WTC11 (cell line): ENCODE measurements at regions not wholly inside any gene's neighbourhood (a gene's known extent, or its start where the extent isn't known, plus 50 kb on each side); places are given as distances from the start of the nearest gene placed in this dataset.

Experiments used
- ATAC-seq: fragments of 200-7000 bp; cut with Tn5 transposase; 2 replicates; pipeline ENCODE4 v1.10.0; 2021; ENCODE audit warnings: mild to moderate bottlenecking, moderate library complexity
- CTCF ChIA-PET: fragments of 300-600 bp; sonication (Branson Sonifier 250); formaldehyde crosslinking; loops from one replicate; lab custom pipeline; 2021; ENCODE audit warnings: antibody characterized with exemption; lab: Charles Lee
- POLR2A ChIA-PET: fragments of 350-600 bp; sonication (Branson Sonifier 250); formaldehyde crosslinking; loops from one replicate; lab custom pipeline; 2021; ENCODE audit warnings: antibody characterized with exemption; lab: Charles Lee
- DNase-seq: peaks from one replicate; pipeline ENCODE4 v3.0.0; 2021; ENCODE audit warnings: low spot score
- H3K27ac Mint-ChIP-seq: 2 replicates; pipeline ENCODE4 v1.8.0; 2021; ENCODE audit warnings: mixed read lengths
- H3K27me3 Mint-ChIP-seq: 2 replicates; pipeline ENCODE4 v1.8.0; 2021; ENCODE audit warnings: low read depth, mild to moderate bottlenecking, moderate library complexity, mixed read lengths
- H3K36me3 Mint-ChIP-seq: 2 replicates; pipeline ENCODE4 v1.8.0; 2021; ENCODE audit warnings: mixed read lengths
- H3K4me1 Mint-ChIP-seq: 2 replicates; pipeline ENCODE4 v1.8.0; 2022; ENCODE audit warnings: mixed read lengths
- H3K4me3 Mint-ChIP-seq: 2 replicates; pipeline ENCODE4 v1.8.0; 2021; ENCODE audit warnings: mild to moderate bottlenecking, moderate library complexity, mixed read lengths
- H3K9me3 Mint-ChIP-seq: 2 replicates; pipeline ENCODE4 v1.8.0; 2021; ENCODE audit warnings: mixed read lengths
- E2F5 ChIP-seq: sonication (generic); formaldehyde crosslinking; IDR thresholded peaks from 2 replicates; pipeline ENCODE4 v1.8.1; 2022; ENCODE audit warnings: mild to moderate bottlenecking, moderate library complexity, missing genetic modification reagents
- EMX1 ChIP-seq: fragments of 250-450 bp; sonication (Bioruptor Pico); IDR thresholded peaks from 2 replicates; pipeline ENCODE4 v1.8.0; 2021; ENCODE audit warnings: mild to moderate bottlenecking
- ESRRA ChIP-seq: sonication (generic); formaldehyde crosslinking; IDR thresholded peaks from 2 replicates; pipeline ENCODE4 v1.8.1; 2022; ENCODE audit warnings: mild to moderate bottlenecking, missing genetic modification reagents, borderline replicate concordance
- FOXK1 ChIP-seq: sonication (generic); formaldehyde crosslinking; IDR thresholded peaks from 2 replicates; pipeline ENCODE4 v1.8.0; 2022; ENCODE audit warnings: mild to moderate bottlenecking, moderate library complexity, missing genetic modification reagents
- GRHL2 ChIP-seq: fragments of 250-450 bp; sonication (Bioruptor Pico); IDR thresholded peaks from 2 replicates; pipeline ENCODE4 v1.8.0; 2022; ENCODE audit warnings: mild to moderate bottlenecking, moderate library complexity; ENCODE audit not compliant: insufficient replicate concordance, severe bottlenecking
- GTF2I ChIP-seq: fragments of 250-450 bp; sonication (Bioruptor Pico); conservative IDR thresholded peaks from 2 replicates; pipeline ENCODE4 v1.4.0; 2021; ENCODE audit warnings: mild to moderate bottlenecking
- IRF1 ChIP-seq: sonication (generic); formaldehyde crosslinking; IDR thresholded peaks from 2 replicates; pipeline ENCODE4 v1.8.0; 2023; ENCODE audit warnings: missing genetic modification reagents
- IRF2 ChIP-seq: sonication (generic); formaldehyde crosslinking; IDR thresholded peaks from 2 replicates; pipeline ENCODE4 v1.8.0; 2022; ENCODE audit warnings: low read depth, missing genetic modification reagents, borderline replicate concordance
- MXD4 ChIP-seq: fragments of 250-450 bp; sonication (Bioruptor Pico); IDR thresholded peaks from 2 replicates; pipeline ENCODE4 v1.8.0; 2021; ENCODE audit warnings: mild to moderate bottlenecking, moderate library complexity, borderline replicate concordance
- MYBL2 ChIP-seq: sonication (generic); formaldehyde crosslinking; IDR thresholded peaks from 2 replicates; pipeline ENCODE4 v1.8.1; 2023; ENCODE audit warnings: mild to moderate bottlenecking, moderate library complexity, missing genetic modification reagents
- NFATC4 ChIP-seq: fragments of 250-450 bp; sonication (Bioruptor Pico); IDR thresholded peaks from 2 replicates; pipeline ENCODE4 v1.9.0; 2021; ENCODE audit warnings: mild to moderate bottlenecking
- NR1H2 ChIP-seq: sonication (generic); formaldehyde crosslinking; IDR thresholded peaks from 2 replicates; pipeline ENCODE4 v1.9.0; 2021; ENCODE audit warnings: mild to moderate bottlenecking, moderate library complexity, missing genetic modification reagents
- NR3C1 ChIP-seq: sonication (generic); formaldehyde crosslinking; conservative IDR thresholded peaks from 2 replicates; pipeline ENCODE4 v1.8.1; 2023; ENCODE audit warnings: low read depth, mild to moderate bottlenecking, missing genetic modification reagents
- SMAD4 ChIP-seq: sonication (generic); formaldehyde crosslinking; IDR thresholded peaks from 2 replicates; pipeline ENCODE4 v1.8.0; 2022; ENCODE audit warnings: mild to moderate bottlenecking, missing genetic modification reagents
- SOX15 ChIP-seq: fragments of 250-450 bp; sonication (Bioruptor Pico); IDR thresholded peaks from 2 replicates; pipeline ENCODE4 v1.9.0; 2021; ENCODE audit warnings: mild to moderate bottlenecking
- TEAD4 ChIP-seq: sonication (generic); formaldehyde crosslinking; IDR thresholded peaks from 2 replicates; pipeline ENCODE4 v1.8.0; 2022; ENCODE audit warnings: mild to moderate bottlenecking, missing genetic modification reagents
- USF2 ChIP-seq: sonication (generic); formaldehyde crosslinking; IDR thresholded peaks from 2 replicates; pipeline ENCODE4 v1.8.1; 2023; ENCODE audit warnings: mild to moderate bottlenecking, missing genetic modification reagents, moderate library complexity
- ZBTB21 ChIP-seq: sonication (generic); formaldehyde crosslinking; IDR thresholded peaks from 2 replicates; pipeline ENCODE4 v1.8.1; 2023; ENCODE audit warnings: mild to moderate bottlenecking, missing genetic modification reagents, borderline replicate concordance
- ZNF138 ChIP-seq: sonication (generic); formaldehyde crosslinking; conservative IDR thresholded peaks from 2 replicates; pipeline ENCODE4 v1.8.1; 2022; ENCODE audit warnings: mild to moderate bottlenecking, moderate library complexity, missing genetic modification reagents
- ZNF219 ChIP-seq: sonication (generic); formaldehyde crosslinking; IDR thresholded peaks from 2 replicates; pipeline ENCODE4 v1.8.0; 2023; ENCODE audit warnings: missing genetic modification reagents, mild to moderate bottlenecking, borderline replicate concordance
- ZNF281 ChIP-seq: sonication (generic); formaldehyde crosslinking; IDR thresholded peaks from 2 replicates; pipeline ENCODE4 v1.8.0; 2023; ENCODE audit warnings: mild to moderate bottlenecking, missing genetic modification reagents
- ZNF671 ChIP-seq: fragments of 250-450 bp; sonication (Bioruptor Pico); IDR thresholded peaks from 2 replicates; pipeline ENCODE4 v1.8.0; 2021; ENCODE audit warnings: mild to moderate bottlenecking
- TF ChIP-seq, protein P1 (sequence below): sonication (generic); formaldehyde crosslinking; IDR thresholded peaks from 2 replicates; pipeline ENCODE4 v1.8.1; 2023; ENCODE audit warnings: mild to moderate bottlenecking, missing genetic modification reagents
- TF ChIP-seq, protein P2 (sequence below): fragments of 250-450 bp; sonication (Bioruptor Pico); IDR thresholded peaks from 2 replicates; pipeline ENCODE4 v1.9.0; 2021; ENCODE audit warnings: mild to moderate bottlenecking
- TF ChIP-seq, protein P3 (sequence below): sonication (generic); formaldehyde crosslinking; IDR thresholded peaks from 2 replicates; pipeline ENCODE4 v1.8.0; 2023; ENCODE audit warnings: missing genetic modification reagents, mild to moderate bottlenecking, borderline replicate concordance

DNA sequence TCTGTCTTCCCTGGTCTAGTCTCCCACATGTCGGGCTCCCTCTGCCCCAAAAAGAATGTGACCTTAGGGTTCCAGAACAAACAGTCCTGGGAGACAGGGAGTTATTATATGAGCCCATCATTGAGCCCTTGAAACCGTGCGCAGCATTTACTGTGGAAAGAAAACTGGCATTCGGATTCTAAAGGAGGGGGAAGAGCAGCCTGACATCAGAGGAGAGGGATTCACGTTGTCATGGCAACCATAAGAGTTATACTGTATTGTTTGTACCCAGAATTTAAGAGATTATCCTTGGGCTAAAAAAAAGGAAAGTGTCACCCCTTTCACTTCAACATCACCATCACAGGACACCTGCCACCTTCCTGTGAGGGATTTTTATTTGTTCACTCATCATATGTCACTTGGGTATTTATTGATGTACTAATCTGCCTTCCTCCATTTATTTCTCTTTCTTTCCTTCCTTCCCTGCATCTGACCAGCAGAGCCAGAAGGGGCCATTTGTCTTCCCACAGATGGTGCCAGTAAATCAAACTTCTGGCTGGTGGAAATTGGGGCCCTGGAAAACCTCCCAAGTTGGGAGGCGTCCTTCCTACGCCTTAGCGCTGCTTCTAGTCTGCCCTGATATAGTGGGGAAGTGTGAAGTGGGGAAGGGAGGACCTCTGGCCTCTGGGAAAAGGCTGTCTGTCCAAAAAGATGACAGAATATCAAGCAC, 64.9 kb upstream of the FRMPD3 start:
- POLR2A ChIA-PET = no interaction called here
- Mint-ChIP-seq H3K4me3 (no peak overlapping the region), H3K27ac (no peak overlapping the region), H3K27me3 (no peaks in the 10 kb centered on the region), H3K4me1 (peaks cover 10% of the 10 kb centered on the region), H3K9me3 (no peaks in the 10 kb centered on the region), H3K36me3 (no peaks in the 10 kb centered on the region)
- TF ChIP-seq NR1H2 (no peak), ZNF281 (CRISPR knock-in tag) (no peak), IRF1 (no peak), GTF2I (CRISPR knock-in tag) (no peak), ZNF138 (CRISPR knock-in tag) (no peak), MYBL2 (CRISPR knock-in tag) (no peak), MXD4 (no peak), USF2 (CRISPR knock-in tag) (no peak), ZBTB21 (CRISPR knock-in tag) (no peak), IRF2 (CRISPR knock-in tag) (no peak), ZNF219 (CRISPR knock-in tag) (no peak), ZNF671 (CRISPR knock-in tag) (no peak), SMAD4 (CRISPR knock-in tag) (no peak), FOXK1 (CRISPR knock-in tag) (no peak), ESRRA (CRISPR knock-in tag) (no peak), TEAD4 (CRISPR knock-in tag) (no peak), E2F5 (no peak)
- TF ChIP-seq, protein P1, sequence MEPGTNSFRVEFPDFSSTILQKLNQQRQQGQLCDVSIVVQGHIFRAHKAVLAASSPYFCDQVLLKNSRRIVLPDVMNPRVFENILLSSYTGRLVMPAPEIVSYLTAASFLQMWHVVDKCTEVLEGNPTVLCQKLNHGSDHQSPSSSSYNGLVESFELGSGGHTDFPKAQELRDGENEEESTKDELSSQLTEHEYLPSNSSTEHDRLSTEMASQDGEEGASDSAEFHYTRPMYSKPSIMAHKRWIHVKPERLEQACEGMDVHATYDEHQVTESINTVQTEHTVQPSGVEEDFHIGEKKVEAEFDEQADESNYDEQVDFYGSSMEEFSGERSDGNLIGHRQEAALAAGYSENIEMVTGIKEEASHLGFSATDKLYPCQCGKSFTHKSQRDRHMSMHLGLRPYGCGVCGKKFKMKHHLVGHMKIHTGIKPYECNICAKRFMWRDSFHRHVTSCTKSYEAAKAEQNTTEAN = no peak
- TF ChIP-seq, protein P2, sequence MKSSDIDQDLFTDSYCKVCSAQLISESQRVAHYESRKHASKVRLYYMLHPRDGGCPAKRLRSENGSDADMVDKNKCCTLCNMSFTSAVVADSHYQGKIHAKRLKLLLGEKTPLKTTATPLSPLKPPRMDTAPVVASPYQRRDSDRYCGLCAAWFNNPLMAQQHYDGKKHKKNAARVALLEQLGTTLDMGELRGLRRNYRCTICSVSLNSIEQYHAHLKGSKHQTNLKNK (CRISPR knock-in tag) = no peak
- CTCF ChIA-PET = no interaction called here
- ATAC-seq = no peak
- DNase-seq = no peak

- ChIA-PET POLR2A (no interaction called here), CTCF (no interaction called here)
- Mint-ChIP-seq H3K4me3 (no peak overlapping the region), H3K27me3 (no peaks in the 10 kb centered on the region; the same call in 1 of the 2 replicates), H3K4me1 (peaks cover 10% of the 10 kb centered on the region), H3K27ac (no peak overlapping the region), H3K36me3 (no peaks in the 10 kb centered on the region), H3K9me3 (peaks cover 6% of the 10 kb centered on the region)
- no peak for ATAC-seq
- no peak for DNase-seq
- TF ChIP-seq GRHL2 (CRISPR knock-in tag) = no peak
- no peak for TF ChIP-seq SOX15
- TF ChIP-seq EMX1 (CRISPR knock-in tag) = no peak
- TF ChIP-seq IRF1 = no peak
- TF ChIP-seq, protein P3, sequence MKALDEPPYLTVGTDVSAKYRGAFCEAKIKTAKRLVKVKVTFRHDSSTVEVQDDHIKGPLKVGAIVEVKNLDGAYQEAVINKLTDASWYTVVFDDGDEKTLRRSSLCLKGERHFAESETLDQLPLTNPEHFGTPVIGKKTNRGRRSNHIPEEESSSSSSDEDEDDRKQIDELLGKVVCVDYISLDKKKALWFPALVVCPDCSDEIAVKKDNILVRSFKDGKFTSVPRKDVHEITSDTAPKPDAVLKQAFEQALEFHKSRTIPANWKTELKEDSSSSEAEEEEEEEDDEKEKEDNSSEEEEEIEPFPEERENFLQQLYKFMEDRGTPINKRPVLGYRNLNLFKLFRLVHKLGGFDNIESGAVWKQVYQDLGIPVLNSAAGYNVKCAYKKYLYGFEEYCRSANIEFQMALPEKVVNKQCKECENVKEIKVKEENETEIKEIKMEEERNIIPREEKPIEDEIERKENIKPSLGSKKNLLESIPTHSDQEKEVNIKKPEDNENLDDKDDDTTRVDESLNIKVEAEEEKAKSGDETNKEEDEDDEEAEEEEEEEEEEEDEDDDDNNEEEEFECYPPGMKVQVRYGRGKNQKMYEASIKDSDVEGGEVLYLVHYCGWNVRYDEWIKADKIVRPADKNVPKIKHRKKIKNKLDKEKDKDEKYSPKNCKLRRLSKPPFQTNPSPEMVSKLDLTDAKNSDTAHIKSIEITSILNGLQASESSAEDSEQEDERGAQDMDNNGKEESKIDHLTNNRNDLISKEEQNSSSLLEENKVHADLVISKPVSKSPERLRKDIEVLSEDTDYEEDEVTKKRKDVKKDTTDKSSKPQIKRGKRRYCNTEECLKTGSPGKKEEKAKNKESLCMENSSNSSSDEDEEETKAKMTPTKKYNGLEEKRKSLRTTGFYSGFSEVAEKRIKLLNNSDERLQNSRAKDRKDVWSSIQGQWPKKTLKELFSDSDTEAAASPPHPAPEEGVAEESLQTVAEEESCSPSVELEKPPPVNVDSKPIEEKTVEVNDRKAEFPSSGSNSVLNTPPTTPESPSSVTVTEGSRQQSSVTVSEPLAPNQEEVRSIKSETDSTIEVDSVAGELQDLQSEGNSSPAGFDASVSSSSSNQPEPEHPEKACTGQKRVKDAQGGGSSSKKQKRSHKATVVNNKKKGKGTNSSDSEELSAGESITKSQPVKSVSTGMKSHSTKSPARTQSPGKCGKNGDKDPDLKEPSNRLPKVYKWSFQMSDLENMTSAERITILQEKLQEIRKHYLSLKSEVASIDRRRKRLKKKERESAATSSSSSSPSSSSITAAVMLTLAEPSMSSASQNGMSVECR (CRISPR knock-in tag) = no peak
- TF ChIP-seq NFATC4 = no peak
- no peak for TF ChIP-seq NR3C1 (CRISPR knock-in tag)
These were observed 59.7 kb upstream of the FRMPD3 start for GRCh38 chrX:107389726-107390125.
